GM18517 (cell line): ENCODE measurements at regions not wholly inside any gene's neighbourhood (a gene's known extent, or its start where the extent isn't known, plus 50 kb on each side); places are given as distances from the start of the nearest gene placed in this dataset.
A peak's percentile ranks its signal among the peaks of the same experiment; 100 is the strongest.
"Not testable (repeated sequence)": the region's sequence is repeated elsewhere in the genome, so short reads cannot be mapped to it uniquely, and the experiment has no call there.

ENCODE experiments used
- ATAC-seq: cut with Tn5 transposase; IDR thresholded peaks from one replicate; pipeline ENCODE4 v1.9.1; 2021; ENCODE audit warnings: mild to moderate bottlenecking, moderate library complexity; ENCODE audit not compliant: unreplicated experiment

- ATAC-seq, result peak; percentile 99
These were observed 153.2 kb upstream of the RPL34 start for GRCh38 chr4:108466936-108467902.

- no peak for ATAC-seq
These were observed 154.4 kb upstream of the RPL34 start for GRCh38 chr4:108465886-108466500.

DNA sequence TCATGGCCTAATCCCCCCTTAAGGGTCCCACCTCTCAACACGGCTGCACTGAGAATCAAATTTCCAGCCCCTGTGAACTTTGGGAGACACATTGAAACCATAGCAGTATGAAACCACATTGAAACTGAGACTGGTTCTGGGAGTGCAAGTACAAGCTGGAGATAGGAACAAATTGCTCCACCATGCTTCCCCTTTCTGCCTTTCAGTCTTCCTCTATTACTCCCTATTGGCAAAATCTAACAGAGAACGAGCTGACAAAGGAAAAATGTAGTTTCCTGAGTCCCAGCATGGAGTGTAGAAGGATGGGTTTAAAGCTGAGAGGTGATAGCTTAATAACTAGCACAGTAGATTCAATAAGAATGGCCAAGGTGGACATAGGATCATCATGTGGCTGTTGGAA, 161.7 kb upstream of the RPL34 start:
- no peak for ATAC-seq

GRCh38 chr4:108454227-108454626, 166.1 kb upstream of the RPL34 start:
- no peak for ATAC-seq

DNA sequence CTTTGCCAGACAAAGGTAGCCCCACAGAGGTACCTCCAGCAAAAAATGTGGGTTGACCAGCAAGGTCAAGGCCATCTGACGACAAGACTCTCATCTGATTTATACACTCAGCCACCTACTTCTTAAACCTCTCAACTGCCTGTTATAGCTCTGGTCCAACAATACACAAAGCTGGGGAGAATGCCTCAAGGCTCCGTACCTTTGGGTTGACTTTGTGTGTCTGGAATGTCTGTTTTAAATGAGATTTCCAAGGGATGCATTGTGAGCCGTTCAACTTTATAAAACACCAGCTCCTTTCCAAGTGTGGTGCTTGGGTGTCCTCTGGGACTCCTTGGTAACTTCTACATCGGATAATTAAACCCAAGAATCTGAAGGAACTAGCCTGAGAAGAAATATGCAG, 167.0 kb upstream of the RPL34 start:
- no peak for ATAC-seq

GRCh38 chr4:108450236-108450898, 170.0 kb upstream of the RPL34 start:
- ATAC-seq, result no peak

DNA sequence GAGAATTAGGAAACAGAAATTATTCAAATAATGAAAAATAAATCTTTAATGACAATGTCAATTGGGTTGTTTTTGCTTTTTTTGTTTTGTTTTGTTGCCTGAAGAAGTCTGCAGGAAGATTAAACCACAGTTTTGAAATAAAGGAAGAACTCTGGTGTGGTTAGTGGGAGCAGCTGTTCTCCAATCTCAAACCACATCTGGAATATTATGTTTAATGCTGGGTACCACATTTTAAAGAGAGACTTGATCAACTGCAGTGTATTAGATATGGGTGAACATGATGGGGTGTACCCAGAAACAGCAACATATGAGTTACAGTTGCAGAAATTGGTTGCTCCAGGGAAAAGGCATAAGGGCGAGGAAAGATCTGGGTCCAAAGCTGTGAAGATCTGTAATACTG, 171.2 kb upstream of the RPL34 start:
- no peak for ATAC-seq

DNA sequence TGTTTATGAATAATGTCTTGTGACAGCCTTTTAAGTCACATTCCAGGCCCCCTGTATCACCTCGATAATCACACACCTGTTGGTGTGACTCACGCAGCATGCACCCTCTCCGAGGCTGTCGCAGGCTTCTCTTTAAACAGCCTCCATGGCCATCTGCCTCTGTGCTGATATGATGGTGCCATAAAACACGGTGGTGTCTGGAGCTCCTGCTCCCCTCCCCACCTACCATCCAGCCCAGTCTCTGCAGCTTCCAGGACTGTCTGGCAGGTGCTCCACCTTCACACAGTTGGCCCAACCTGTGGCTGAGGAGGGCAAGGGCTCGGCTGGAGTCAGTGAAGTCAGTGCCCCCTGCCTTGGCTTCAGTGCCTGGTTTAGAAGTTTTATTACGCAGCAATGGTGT, 173.8 kb upstream of the RPL34 start:
- no peak for ATAC-seq

DNA sequence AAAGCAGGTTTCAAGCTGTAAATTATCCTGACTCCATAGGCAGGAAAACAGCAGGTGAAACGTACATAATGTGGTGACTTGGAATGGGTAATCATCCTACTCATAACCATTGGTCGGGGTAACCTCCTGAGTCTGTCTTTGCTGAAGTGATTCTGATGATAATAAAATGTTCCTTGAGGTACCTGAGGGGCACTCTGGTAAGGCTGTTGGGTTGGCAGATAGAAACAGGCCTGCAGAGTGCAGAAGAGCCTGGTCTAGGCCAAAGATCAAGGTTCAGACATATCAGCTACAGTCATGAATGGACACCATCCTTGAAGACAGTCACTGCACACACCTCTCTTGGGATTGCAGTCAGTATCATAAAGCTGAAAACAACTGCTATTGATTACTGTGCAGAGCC, 174.7 kb upstream of the RPL34 start:
- no peak for ATAC-seq

DNA sequence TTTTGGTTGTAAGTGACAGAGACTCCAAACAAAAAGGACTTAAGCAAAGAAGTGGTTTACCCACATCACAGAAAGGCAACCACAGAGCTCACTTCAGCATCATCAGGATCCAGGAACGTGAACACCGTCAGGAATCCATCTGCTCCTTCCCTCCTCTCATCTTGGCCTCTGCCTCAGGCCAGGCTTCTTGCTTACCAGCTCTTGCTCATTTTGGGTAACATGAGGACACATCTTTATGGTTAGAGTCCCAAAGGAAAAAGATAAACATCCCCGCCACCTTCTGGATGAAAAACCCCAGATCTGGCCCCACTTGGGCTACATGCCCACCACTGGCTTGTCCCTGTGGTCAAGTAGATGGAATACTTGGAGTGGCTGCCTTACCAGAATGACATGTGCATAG, 176.8 kb upstream of the RPL34 start:
- no peak for ATAC-seq

DNA sequence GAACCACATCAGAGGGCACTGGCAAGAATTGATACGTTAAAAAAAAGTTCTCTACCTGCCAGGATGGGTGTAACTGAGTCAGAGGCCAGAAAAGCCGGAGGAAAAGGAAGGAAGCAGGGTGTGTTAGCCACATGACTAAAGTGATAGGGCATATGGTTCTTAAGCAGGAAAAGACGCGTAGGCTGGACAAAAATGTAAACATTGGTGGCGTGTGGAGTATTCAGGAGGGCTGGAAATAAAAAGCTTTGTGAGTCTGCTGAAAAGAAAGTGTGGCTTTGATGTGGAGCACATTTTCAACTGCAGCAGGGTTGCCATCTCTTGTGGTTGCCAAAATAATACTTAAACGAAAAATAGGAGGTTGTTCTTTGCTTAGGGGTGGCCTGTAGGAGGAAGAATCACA, 186.5 kb upstream of the RPL34 start:
- ATAC-seq, result no peak

GRCh38 chr4:108433394-108433793, 187.0 kb upstream of the RPL34 start:
- ATAC-seq, result not testable (repeated sequence)

DNA sequence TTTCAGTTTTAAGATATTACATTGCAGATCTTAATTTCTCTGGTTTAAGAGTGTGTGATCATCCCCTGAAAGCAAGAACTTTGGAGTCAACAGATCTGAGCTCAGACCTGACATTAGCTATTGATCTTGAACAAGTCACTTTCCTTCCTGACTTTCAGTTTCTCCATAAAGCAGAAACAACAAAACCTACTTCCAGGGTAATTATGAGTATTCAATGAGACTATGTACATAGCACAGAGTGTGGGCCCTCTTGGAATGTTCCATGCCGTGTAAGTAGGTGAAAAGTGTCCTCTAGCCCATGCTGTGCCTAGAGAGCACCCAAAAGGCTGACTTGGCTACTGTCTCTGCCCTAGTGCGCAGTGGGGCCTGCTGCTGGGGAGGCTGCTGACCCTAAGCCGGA, 188.0 kb upstream of the RPL34 start:
- no peak for ATAC-seq

GRCh38 chr4:108431986-108432385, 188.4 kb upstream of the RPL34 start:
- no peak for ATAC-seq

- no peak for ATAC-seq
These were observed 189.5 kb upstream of the RPL34 start for GRCh38 chr4:108430921-108431320.

DNA sequence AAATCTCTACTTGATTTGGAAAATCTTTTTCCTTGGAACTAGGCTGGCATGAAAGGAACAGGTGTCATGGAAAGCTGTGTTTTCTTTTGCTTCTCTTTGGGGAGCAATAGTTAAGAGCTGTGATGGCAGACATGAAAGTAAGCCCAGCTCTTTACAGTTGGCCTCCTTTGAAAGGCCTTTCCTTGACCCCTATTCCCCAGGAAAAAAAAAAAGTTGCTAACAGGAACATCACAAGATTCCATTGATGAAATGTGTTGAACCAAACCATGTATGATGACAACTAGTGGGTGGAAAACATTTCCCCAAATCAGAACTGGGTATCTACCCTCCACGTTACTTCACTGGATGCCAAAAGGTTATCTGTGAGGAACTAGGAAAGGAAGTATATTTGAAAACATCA, 190.7 kb upstream of the RPL34 start:
- no peak for ATAC-seq

DNA sequence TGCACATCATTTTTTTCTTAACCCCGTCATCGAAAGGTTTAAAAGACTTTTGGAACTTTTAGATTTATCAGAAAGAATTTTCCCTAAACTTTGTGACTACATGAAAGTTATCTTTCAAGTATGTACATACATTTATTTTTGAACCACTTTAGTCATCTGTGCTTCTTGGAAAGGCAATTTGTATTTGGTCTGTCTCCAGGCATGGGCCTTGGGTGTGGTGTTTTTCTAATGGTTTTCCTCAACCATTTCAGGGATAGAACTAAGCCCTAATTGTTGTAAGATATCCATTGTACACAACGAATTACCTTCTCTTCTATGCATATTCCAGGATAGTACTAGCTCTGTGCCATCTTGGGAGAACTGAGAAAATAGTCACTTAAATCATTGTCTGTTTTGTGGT, 191.5 kb upstream of the RPL34 start:
- no peak for ATAC-seq

- no peak for ATAC-seq
These were observed 192.4 kb upstream of the RPL34 start for GRCh38 chr4:108427946-108428485.

DNA sequence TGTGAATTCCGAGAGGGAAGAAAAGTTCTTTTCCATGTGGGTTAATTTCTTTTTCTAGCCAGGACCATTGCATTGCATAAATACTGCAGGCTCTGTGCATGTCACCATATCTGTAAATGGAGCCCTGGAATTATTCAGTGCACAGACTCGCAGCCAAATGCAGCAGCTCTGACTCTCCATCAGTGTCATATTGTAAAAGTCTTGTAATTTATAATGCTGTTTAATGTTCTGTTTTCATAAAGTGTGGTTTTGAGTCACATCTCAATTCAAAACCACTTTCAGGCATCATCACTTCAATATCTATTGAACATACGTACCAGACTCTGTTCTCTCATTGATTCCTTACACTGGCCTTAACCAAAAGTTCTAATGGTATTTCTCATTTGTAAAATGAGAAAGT, 193.9 kb upstream of the RPL34 start:
- ATAC-seq, result no peak

- ATAC-seq, result no peak
These were observed 194.4 kb upstream of the RPL34 start for GRCh38 chr4:108425988-108426387.

DNA sequence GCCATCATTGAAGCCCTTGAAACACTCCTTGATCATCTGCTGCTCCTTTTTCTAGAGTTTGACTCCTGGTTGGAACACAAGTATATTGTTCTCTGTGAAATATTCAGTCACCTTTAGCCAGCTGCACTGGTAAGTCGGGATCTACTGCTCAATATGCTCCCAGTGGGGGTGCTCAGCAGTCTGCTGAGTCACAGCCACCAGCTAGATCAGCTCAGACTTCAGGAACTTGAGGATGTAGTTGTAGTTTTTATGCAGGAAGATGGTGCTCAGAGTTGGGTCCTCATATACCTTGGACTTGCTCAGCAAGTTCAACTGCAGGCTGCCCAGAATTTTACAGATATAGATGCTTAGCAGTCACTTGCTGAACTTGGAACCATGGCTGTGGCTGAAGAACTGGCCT, 202.5 kb upstream of the RPL34 start:
- no peak for ATAC-seq

DNA sequence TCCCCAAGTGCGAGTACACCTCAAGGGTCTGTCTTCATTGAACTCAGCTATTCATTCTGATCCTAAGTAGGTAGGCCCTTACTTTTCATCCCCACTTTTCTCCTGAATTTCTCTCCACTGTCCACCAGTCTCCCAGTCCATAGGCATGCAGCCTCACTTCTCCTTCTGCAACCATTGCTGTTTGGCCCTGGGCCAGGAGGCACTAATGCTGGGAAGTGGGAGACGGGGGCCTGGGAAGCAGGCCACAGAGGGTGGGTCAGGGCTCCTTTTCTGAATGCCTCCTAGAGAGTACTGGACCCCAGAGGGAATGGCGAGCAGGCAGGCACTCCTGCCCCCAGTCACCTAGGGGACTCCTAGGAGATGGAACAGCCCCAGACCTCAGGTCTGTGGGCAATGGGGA, 203.5 kb upstream of the RPL34 start:
- ATAC-seq, result no peak
